ENCODE measurements at regions not wholly inside any gene's neighbourhood (a gene's known extent, or its start where the extent isn't known, plus 50 kb on each side); places are given as distances from the start of the nearest gene placed in this dataset.

DNA sequence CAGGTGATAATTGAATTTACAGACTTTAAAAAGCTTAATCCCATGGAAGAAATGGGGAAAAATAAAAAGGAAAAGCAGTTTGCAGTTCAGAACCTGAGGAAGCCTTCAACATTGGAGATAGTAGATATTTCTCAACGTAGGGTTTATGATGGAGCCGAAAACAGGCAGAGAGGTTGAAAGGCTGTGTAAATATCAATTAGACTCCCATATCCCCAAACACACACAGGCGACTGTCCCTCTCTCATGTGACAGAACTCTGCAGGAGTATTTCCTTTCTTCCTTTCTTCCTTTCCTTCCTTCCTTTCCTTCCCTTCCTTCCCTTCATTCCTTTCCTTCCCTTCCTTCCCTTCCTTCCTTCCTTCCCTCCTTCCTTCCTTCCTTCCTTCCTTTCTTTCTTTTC, 406.5 kb downstream of the LPIN1 start:
- TF ChIP-seq, protein P1, sequence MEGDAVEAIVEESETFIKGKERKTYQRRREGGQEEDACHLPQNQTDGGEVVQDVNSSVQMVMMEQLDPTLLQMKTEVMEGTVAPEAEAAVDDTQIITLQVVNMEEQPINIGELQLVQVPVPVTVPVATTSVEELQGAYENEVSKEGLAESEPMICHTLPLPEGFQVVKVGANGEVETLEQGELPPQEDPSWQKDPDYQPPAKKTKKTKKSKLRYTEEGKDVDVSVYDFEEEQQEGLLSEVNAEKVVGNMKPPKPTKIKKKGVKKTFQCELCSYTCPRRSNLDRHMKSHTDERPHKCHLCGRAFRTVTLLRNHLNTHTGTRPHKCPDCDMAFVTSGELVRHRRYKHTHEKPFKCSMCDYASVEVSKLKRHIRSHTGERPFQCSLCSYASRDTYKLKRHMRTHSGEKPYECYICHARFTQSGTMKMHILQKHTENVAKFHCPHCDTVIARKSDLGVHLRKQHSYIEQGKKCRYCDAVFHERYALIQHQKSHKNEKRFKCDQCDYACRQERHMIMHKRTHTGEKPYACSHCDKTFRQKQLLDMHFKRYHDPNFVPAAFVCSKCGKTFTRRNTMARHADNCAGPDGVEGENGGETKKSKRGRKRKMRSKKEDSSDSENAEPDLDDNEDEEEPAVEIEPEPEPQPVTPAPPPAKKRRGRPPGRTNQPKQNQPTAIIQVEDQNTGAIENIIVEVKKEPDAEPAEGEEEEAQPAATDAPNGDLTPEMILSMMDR (IDR thresholded peaks at IDR 0.05) = no peak
- TF ChIP-seq POLR2A (IDR thresholded peaks at IDR 0.05) = no peak

Measured in right lobe of liver (tissue), 4 donors.